HG03280 (cell line): ENCODE measurements at regions not wholly inside any gene's neighbourhood (a gene's known extent, or its start where the extent isn't known, plus 50 kb on each side); places are given as distances from the start of the nearest gene placed in this dataset.

ENCODE experiments used
- ATAC-seq: cut with Tn5 transposase; IDR thresholded peaks from one replicate; pipeline ENCODE4 v1.9.1; 2021; ENCODE audit warnings: mild to moderate bottlenecking, moderate library complexity; ENCODE audit not compliant: unreplicated experiment

DNA sequence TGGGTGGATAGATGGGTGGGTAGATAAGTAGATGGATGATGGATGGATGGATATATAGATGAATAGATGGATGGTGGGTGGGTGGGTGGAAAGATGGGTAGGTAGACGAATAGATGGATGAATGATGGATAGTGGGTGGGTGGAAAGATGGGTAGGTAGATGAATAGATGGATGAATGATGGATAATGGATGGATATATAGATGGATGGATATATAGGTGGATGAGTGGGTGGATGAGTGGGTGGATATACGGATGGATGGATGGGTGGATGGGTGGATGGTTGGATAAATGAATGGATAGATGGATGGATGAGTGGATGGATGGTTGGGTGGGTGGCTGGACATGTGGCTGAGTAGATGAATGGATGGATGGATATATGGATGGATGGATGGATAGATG is 53.1 kb upstream of the THY1 start:
- no peak for ATAC-seq

- ATAC-seq = no peak
Observed at GRCh38 chr11:119474682-119475596, 52.0 kb upstream of the THY1 start.

DNA sequence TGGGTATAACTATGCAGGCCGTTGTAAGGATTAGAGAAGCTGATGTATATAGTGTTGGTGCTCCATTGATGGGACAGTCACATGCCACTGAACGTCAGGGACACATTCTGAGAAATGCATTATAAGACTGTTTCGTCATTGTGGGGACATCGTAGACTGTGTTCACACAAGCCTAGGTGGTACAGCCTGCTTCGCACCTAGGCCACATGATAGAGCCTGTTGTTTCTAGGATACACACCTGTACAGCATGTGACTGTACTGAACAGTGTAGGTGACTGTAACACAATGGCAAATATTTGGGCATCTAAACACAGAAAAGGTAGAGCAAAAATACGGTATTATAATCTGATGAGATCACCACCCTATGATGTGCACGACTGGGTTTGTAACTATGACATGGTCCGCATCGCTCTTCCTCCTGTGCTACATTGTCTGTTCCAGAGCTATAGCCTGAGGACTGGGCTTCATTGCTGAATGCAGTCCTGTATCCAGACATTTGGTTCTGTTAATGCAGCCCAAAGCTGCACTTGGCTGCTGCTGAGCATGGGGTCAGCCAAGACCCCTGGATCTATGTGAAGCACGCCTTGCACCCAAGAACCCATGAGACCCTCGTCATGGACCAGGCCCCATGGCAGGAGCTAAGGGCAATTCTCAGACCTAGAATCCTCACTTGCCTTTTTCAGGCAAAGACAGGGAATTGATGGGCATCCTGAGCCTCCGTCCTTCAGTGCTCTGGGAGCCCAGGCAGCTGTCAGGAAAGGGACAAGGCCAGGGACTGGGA is 51.1 kb upstream of the THY1 start:
- ATAC-seq = no peak

- ATAC-seq = no peak
Observed at GRCh38 chr11:119473226-119473625, 50.3 kb upstream of the THY1 start.

DNA sequence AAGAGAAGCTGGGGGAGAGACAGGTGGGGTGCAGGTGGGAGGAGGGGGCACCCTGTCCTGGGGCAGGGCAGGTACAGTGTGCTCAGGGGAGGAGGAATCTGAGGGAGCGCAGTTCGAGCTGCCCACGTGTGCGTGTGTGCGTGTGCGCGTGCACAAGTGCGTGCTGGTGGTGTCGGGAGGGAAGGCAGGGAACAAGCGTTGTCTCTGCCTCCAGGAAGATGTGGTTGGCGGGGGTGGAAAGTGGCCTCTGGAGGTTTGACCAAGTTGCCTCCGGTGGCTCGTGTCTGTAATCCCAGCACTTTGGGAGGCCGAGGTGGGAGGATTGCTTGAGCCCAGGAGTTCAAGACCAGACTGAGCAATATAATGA is 49.9 kb upstream of the THY1 start:
- ATAC-seq = no peak
